ENCODE measurements at regions not wholly inside any gene's neighbourhood (a gene's known extent, or its start where the extent isn't known, plus 50 kb on each side); places are given as distances from the start of the nearest gene placed in this dataset.

DNA sequence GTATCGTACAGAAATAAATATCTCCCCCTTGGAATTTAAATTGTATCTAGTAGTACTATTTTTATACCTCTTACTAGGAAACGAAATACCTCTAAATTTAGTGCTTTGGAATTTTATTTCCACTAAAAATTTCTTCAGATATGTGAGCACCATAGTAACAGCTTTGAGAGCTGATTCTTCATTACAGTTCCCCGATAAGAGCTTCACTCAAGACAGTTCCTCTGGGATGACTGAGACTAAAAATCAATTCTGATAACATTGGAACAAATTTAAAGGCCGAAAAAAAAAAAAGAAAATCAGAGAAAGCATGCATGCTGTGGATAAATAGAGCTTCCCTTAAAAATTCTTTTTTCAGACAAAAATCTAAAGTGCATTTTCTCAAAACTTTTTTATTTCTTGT, 68.5 kb upstream of the MEF2C start:
- H3K4me3 ChIP-seq (ENCODE audit: low read depth, low read length): no peak overlapping the region

DNA sequence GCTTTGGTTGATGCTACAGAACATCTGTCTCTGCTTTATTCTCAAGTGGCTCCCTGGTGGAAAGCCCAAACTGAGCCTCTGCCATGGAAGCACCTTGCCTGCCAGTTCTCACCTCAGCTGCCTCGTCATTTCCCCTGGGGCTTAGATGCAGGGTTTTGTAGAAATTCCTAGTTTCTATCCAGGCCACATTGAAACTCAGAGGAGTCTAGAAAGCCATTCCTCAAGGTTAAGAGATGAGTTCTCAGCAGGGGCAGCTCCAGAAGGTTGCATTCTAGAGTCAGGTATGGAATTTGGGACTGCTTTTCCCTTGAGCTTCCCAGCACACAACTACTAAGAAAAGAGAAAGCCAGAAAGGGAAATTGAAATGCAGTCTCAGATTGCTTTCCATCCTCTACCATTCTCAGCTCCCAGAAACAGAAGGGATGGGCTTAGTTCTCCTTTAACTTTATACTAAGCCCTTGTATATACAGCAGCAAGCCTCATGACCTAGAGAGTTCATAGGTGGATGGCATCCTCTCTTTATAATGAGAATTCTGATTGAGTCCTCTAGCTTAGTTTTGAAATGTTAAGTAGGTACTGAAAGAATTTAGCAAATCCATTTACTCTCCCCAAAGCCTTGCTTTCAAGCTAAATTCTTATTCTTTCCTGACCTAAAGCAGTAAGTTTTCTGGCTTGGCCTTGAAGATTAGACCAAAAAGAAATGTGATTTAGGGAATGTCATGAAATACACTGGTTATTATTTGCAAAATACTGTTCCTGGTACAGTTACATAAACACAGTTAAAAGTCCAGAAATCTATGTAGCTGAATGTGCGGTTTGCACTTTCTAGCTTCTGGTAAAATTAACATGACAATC, 66.0 kb upstream of the MEF2C start:
- TF ChIP-seq, protein P1, sequence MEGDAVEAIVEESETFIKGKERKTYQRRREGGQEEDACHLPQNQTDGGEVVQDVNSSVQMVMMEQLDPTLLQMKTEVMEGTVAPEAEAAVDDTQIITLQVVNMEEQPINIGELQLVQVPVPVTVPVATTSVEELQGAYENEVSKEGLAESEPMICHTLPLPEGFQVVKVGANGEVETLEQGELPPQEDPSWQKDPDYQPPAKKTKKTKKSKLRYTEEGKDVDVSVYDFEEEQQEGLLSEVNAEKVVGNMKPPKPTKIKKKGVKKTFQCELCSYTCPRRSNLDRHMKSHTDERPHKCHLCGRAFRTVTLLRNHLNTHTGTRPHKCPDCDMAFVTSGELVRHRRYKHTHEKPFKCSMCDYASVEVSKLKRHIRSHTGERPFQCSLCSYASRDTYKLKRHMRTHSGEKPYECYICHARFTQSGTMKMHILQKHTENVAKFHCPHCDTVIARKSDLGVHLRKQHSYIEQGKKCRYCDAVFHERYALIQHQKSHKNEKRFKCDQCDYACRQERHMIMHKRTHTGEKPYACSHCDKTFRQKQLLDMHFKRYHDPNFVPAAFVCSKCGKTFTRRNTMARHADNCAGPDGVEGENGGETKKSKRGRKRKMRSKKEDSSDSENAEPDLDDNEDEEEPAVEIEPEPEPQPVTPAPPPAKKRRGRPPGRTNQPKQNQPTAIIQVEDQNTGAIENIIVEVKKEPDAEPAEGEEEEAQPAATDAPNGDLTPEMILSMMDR (IDR thresholded peaks at IDR 0.05; ENCODE audit: low read depth, low read length): no peak
- H3K4me3 ChIP-seq (ENCODE audit: low read depth, low read length): no peak overlapping the region

More for the DNA sequence above, 68.5 kb upstream of the MEF2C start:
- TF ChIP-seq, protein P1 (IDR thresholded peaks at IDR 0.05; ENCODE audit: low read depth, low read length): no peak

DNA sequence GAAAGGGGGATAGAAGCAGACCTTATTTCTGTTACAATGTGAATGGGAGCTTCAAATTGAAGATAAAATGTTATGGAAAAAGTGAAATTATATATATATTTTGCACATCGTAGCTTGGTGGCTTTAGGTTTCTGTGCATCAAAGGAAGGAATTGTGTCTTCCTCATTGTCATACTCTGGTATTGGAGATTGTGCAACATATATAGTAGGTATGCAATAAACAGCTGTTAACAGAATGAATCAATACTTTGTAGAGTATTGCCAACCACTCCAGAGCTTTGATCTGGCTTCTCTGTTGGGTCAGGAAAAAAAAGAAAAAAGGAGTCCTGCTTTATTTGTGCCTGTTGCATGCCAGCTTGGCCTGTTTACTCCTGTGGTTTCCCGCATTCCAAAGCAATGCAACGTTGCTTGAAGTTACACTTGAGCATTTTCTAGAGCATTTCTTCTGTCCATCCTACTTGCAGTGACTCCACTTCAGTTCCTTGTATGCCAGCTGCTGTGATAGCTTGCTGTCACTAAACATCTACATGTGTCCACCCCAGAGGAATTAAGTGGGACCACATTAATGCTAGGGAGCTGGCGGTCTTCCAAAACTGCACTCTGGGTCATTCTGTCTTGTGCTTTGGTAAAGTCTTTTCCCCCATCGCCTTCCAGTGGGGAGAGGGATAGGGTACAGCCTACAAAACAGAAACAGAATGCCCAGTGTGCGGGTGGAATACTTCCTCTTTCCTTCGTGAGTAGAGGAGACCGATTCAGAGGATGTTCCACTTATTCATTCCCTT, 62.0 kb upstream of the MEF2C start:
- no peak overlapping the region for H3K4me3 ChIP-seq (ENCODE audit: low read depth, low read length)
- TF ChIP-seq, protein P1 (IDR thresholded peaks at IDR 0.05; ENCODE audit: low read depth, low read length): no peak

DNA sequence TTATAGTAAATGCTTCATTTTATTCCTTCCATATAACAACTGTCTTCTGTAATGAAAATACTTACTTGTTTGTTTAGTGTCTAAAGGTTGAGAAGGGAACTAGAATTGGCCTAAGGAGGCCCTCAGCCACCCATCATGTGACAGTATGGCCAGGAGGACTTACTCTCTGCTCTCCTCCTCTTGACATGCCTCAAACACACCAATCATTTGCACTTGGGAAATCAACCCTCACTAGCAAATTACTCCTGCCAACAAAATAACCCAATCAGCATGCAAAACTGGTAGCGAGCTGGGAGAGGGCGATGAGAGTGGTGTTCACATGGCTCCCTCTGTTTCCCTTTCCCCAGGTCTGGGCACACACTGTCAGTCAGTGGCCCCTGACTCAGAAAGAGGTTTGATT, 58.6 kb upstream of the MEF2C start:
- no peak overlapping the region for H3K4me3 ChIP-seq (ENCODE audit: low read depth, low read length)
- TF ChIP-seq, protein P1 (IDR thresholded peaks at IDR 0.05; ENCODE audit: low read depth, low read length): no peak

DNA sequence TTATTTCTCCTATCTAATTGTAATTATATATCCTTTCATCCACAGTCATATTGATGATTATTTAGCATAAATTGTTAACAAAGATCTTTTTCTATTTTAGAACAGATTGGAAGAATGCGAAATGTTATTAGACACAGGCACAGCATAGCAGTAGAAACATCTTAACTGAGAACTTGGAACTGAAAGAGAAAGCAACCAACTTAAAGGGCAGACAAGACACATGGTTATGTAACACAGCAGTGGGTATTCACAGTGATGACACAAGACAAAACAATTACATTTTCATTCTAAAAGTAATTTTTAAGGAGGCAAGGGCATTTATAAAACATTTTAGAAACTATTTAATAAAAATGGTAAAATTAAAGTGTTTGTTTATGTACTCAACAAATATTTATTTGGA, 57.7 kb upstream of the MEF2C start:
- TF ChIP-seq, protein P1 (IDR thresholded peaks at IDR 0.05; ENCODE audit: low read depth, low read length): no peak
- no peak overlapping the region for H3K4me3 ChIP-seq (ENCODE audit: low read depth, low read length)

DNA sequence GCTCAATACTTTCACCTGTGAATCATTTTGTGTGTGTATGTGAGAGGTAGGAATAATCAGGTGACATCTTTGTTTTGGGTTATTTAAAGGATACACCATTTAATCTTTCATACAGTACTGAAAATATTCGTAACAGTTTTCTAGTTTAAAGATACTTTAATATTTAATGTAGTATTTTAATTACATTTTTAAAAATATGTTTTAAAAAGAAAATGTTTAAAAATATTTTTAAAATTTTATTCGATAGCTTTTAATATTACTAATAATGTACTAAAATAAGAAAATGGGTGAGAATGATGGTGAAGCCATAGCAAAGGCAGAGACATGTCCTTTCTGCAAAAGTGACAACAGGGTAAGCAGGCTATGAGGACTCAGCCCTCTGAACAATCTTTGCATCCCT, 56.3 kb upstream of the MEF2C start:
- H3K4me3 ChIP-seq (ENCODE audit: low read depth, low read length): no peak overlapping the region
- TF ChIP-seq, protein P1 (IDR thresholded peaks at IDR 0.05; ENCODE audit: low read depth, low read length): no peak

DNA sequence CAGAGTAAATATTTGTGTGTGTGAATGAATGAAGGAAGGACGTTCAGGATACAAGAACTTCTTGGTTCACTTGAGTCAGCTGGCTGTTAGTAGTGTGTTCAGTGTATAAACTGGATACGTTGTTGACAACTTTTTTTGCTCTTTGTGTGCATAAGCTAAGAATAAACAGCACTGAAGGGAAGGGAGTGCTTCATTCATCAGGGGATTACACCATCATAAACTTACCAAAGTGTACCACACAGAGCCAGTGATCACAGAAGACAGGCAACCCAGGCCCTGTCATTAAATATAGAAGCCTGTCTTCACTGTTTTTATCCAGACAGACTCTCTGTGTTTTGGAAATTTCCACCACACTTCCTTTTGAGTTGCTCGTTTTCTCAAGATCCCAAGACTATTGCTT, 55.5 kb upstream of the MEF2C start:
- H3K4me3 ChIP-seq (ENCODE audit: low read depth, low read length): no peak overlapping the region
- TF ChIP-seq, protein P1 (IDR thresholded peaks at IDR 0.05; ENCODE audit: low read depth, low read length): no peak

All from WI38 (cell line).